NCI-H748 (cell line): ENCODE measurements at regions not wholly inside any gene's neighbourhood (a gene's known extent, or its start where the extent isn't known, plus 50 kb on each side); places are given as distances from the start of the nearest gene placed in this dataset.

ENCODE experiments used
- DNase-seq: peaks from one replicate; lab custom pipeline; 2025; ENCODE audit not compliant: unreplicated experiment; lab: John Stamatoyannopoulos, UW

GRCh38 chr5:128870923-128871322 lies 94.4 kb upstream of the SLC27A6 start:
- DNase-seq: no peak

- DNase-seq: no peak
Measured at GRCh38 chr5:128876569-128877382, 88.5 kb upstream of the SLC27A6 start.

- no peak for DNase-seq
Measured at GRCh38 chr5:128877476-128877875, 87.8 kb upstream of the SLC27A6 start.

- DNase-seq: no peak
Measured at GRCh38 chr5:128881502-128882018, 83.7 kb upstream of the SLC27A6 start.

- no peak for DNase-seq
Measured at GRCh38 chr5:128885649-128886255, 79.5 kb upstream of the SLC27A6 start.

- DNase-seq: no peak
Measured at GRCh38 chr5:128895122-128895521, 70.2 kb upstream of the SLC27A6 start.

- DNase-seq: no peak
Measured at GRCh38 chr5:128896675-128897074, 68.6 kb upstream of the SLC27A6 start.

GRCh38 chr5:128903550-128903949 lies 61.7 kb upstream of the SLC27A6 start:
- no peak for DNase-seq

- DNase-seq: no peak
Measured at GRCh38 chr5:128904805-128905567, 60.3 kb upstream of the SLC27A6 start.

GRCh38 chr5:128905568-128906110 lies 59.6 kb upstream of the SLC27A6 start:
- peak; percentile 46 for DNase-seq

GRCh38 chr5:128913551-128913950 lies 51.7 kb upstream of the SLC27A6 start:
- DNase-seq: no peak
